ENCODE measurements at regions not wholly inside any gene's neighbourhood (a gene's known extent, or its start where the extent isn't known, plus 50 kb on each side); places are given as distances from the start of the nearest gene placed in this dataset.
A peak's percentile ranks its signal among the peaks of the same experiment; 100 is the strongest.
"Not testable (repeated sequence)": the region's sequence is repeated elsewhere in the genome, so short reads cannot be mapped to it uniquely, and the experiment has no call there.

GRCh38 chr3:176075491-176075890 lies 1121.8 kb downstream of the TBL1XR1 start:
- DNase-seq (ENCODE audit: low read depth, low spot score) = no peak

GRCh38 chr3:176075046-176075445 lies 1122.2 kb downstream of the TBL1XR1 start:
- no peak for DNase-seq (ENCODE audit: low read depth, low spot score)

- DNase-seq (ENCODE audit: low read depth, low spot score) = no peak
Measured at GRCh38 chr3:176074096-176074495, 1123.2 kb downstream of the TBL1XR1 start.

- no peak for DNase-seq (ENCODE audit: low read depth, low spot score)
Measured at GRCh38 chr3:176071943-176072342, 1125.3 kb downstream of the TBL1XR1 start.

- no peak for DNase-seq (ENCODE audit: low read depth, low spot score)
Measured at GRCh38 chr3:176068750-176069149, 1128.5 kb downstream of the TBL1XR1 start.

GRCh38 chr3:176058856-176059255 lies 1138.4 kb downstream of the TBL1XR1 start:
- no peak for DNase-seq (ENCODE audit: low read depth, low spot score)

GRCh38 chr3:176055836-176056235 lies 1141.4 kb downstream of the TBL1XR1 start:
- DNase-seq (ENCODE audit: low read depth, low spot score) = no peak

- no peak for DNase-seq (ENCODE audit: low read depth, low spot score)
Measured at GRCh38 chr3:176051766-176052165, 1145.5 kb downstream of the TBL1XR1 start.

GRCh38 chr3:176046703-176047102 lies 1150.6 kb downstream of the TBL1XR1 start:
- DNase-seq (ENCODE audit: low read depth, low spot score) = no peak

GRCh38 chr3:176041812-176042211 lies 1155.5 kb downstream of the TBL1XR1 start:
- DNase-seq (ENCODE audit: low read depth, low spot score) = no peak

GRCh38 chr3:176041185-176041584 lies 1156.1 kb downstream of the TBL1XR1 start:
- no peak for DNase-seq (ENCODE audit: low read depth, low spot score)

GRCh38 chr3:176037636-176038035 lies 1159.6 kb downstream of the TBL1XR1 start:
- DNase-seq (ENCODE audit: low read depth, low spot score) = no peak

GRCh38 chr3:176032043-176032442 lies 1165.2 kb downstream of the TBL1XR1 start:
- no peak for DNase-seq (ENCODE audit: low read depth, low spot score)

GRCh38 chr3:176016203-176016602 lies 1157.1 kb downstream of the NAALADL2 start:
- DNase-seq (ENCODE audit: low read depth, low spot score) = peak; percentile 38

GRCh38 chr3:176015228-176015627 lies 1156.1 kb downstream of the NAALADL2 start:
- DNase-seq (ENCODE audit: low read depth, low spot score) = not testable (repeated sequence)

- no peak for DNase-seq (ENCODE audit: low read depth, low spot score)
Measured at GRCh38 chr3:176009256-176009655, 1150.1 kb downstream of the NAALADL2 start.

GRCh38 chr3:176005564-176005963 lies 1146.4 kb downstream of the NAALADL2 start:
- DNase-seq (ENCODE audit: low read depth, low spot score) = no peak

- no peak for DNase-seq (ENCODE audit: low read depth, low spot score)
Measured at GRCh38 chr3:175989161-175989560, 1130.0 kb downstream of the NAALADL2 start.

- DNase-seq (ENCODE audit: low read depth, low spot score) = no peak
Measured at GRCh38 chr3:175988401-175988800, 1129.3 kb downstream of the NAALADL2 start.

- no peak for DNase-seq (ENCODE audit: low read depth, low spot score)
Measured at GRCh38 chr3:175985781-175986180, 1126.6 kb downstream of the NAALADL2 start.

GRCh38 chr3:175983379-175983778 lies 1124.2 kb downstream of the NAALADL2 start:
- DNase-seq (ENCODE audit: low read depth, low spot score) = no peak

- no peak for DNase-seq (ENCODE audit: low read depth, low spot score)
Measured at GRCh38 chr3:175980486-175981090, 1121.5 kb downstream of the NAALADL2 start.

GRCh38 chr3:175977968-175978752 lies 1119.0 kb downstream of the NAALADL2 start:
- no peak for DNase-seq (ENCODE audit: low read depth, low spot score)

Measured in ELF-1 (cell line).